Lung (tissue), 11 donors: ENCODE measurements at regions not wholly inside any gene's neighbourhood (a gene's known extent, or its start where the extent isn't known, plus 50 kb on each side); places are given as distances from the start of the nearest gene placed in this dataset.

Experiments
- ATAC-seq: fragments of 200-7000 bp; cut with Tn5 transposase; one replicate; pipeline ENCODE4 v1.9.1; 2020; ENCODE audit warnings: moderate number of reproducible peaks; ENCODE audit not compliant: insufficient read depth, low FRiP score
- DNase-seq, 3 donors: peaks; one replicate each; pipeline ENCODE4 v3.0.0-alpha.2; 2013 to 2017
- H3K27ac ChIP-seq, 2 donors: one replicate each; pipeline ENCODE4 v1.5.1; 2013; ENCODE audit warnings: mild to moderate bottlenecking in 2 of 2, moderate library complexity in 2 of 2, control low read depth in 1 of 2, inconsistent platforms in 1 of 2, low read depth in 1 of 2, low read length in 1 of 2
- H3K27me3 ChIP-seq, 3 donors: one replicate each; pipeline ENCODE4 v1.5.1; 2013; ENCODE audit warnings: low read length in 2 of 3; ENCODE audit not compliant: control insufficient read depth in 3 of 3, insufficient read depth in 3 of 3
- H3K36me3 ChIP-seq, 4 donors: one replicate each; pipeline ENCODE4 v1.5.1; 2013; ENCODE audit warnings: low read length in 4 of 4, mild to moderate bottlenecking in 1 of 4, moderate library complexity in 1 of 4; ENCODE audit not compliant: control insufficient read depth in 4 of 4, insufficient read depth in 4 of 4
- H3K4me1 ChIP-seq, 5 donors: one replicate each; pipeline ENCODE4 v1.5.1; 2013; ENCODE audit warnings: low read length in 5 of 5, mild to moderate bottlenecking in 2 of 5, moderate library complexity in 1 of 5; ENCODE audit not compliant: control insufficient read depth in 5 of 5, insufficient read depth in 5 of 5
- H3K4me3 ChIP-seq: one replicate; pipeline ENCODE4 v1.5.1; 2013; ENCODE audit warnings: mild to moderate bottlenecking, control low read depth, moderate library complexity
- H3K9ac ChIP-seq, 2 donors: one replicate each; pipeline ENCODE4 v1.5.1; 2013; ENCODE audit warnings: low read length in 2 of 2, control low read depth in 1 of 2; ENCODE audit not compliant: insufficient read depth in 1 of 2
- H3K9me3 ChIP-seq, 4 donors: one replicate each; pipeline ENCODE4 v1.5.1; 2013; ENCODE audit warnings: low read length in 3 of 4, mild to moderate bottlenecking in 1 of 4, moderate library complexity in 1 of 4; ENCODE audit not compliant: control insufficient read depth in 4 of 4, insufficient read depth in 3 of 4
- CTCF ChIP-seq: IDR thresholded peaks from 2 replicates; pipeline ENCODE4 v1.5.1; 2012; ENCODE audit warnings: mild to moderate bottlenecking; ENCODE audit errors: control extremely low read depth, extremely low read depth
- WGBS, 2 donors: extraction: QIAGEN DNeasy Blood & Tissue Kit; methylation state at CpG; one replicate each; pipeline ENCODE4 v1.1.7; 2013; 5-methylcytosine and 5-hydroxymethylcytosine counted together
- donor health status: control.
- donor health status: control.
- donor health status: Bipolar disorder and iron deficiency.
- donor health status: healthy.
- donor health status: DM: yes; HTN: yes; CAD: no.

- WGBS, 2 donors = 59 to 68% methylated on average over 2 of the region's 2 CpGs
These were observed 207.8 kb downstream of the TPBG start for GRCh38 chr6:82571455-82571854.

GRCh38 chr6:82573254-82573972 lies 209.8 kb downstream of the TPBG start:
- no peak for TF ChIP-seq CTCF
- ATAC-seq (no peak), DNase-seq (no peak)
- Histone ChIP-seq H3K27me3 (no peaks in the 10 kb centered on the region), H3K27ac (no peak overlapping the region), H3K9me3 (peaks cover 0 to 8% (median 5%) of the 10 kb centered on the region in 4 donors), H3K4me3 (no peak overlapping the region), H3K4me1 (no peaks in the 10 kb centered on the region), H3K36me3 (no peaks in the 10 kb centered on the region), H3K9ac (no peak overlapping the region)
- WGBS, 2 donors = 59 to 62% methylated on average over 3 of the region's 3 CpGs

More at GRCh38 chr6:82571455-82571854, 207.8 kb downstream of the TPBG start:
- H3K27me3 ChIP-seq = no peaks in the 10 kb centered on the region
- no peaks in the 10 kb centered on the region for H3K4me1 ChIP-seq
- no peak for TF ChIP-seq CTCF
- H3K27ac ChIP-seq = no peak overlapping the region
- no peak overlapping the region for H3K4me3 ChIP-seq
- H3K9me3 ChIP-seq = peaks cover 0 to 8% (median 3%) of the 10 kb centered on the region in 4 donors
- ATAC-seq (no peak), DNase-seq (no peak)
- H3K36me3 ChIP-seq = no peaks in the 10 kb centered on the region
- H3K9ac ChIP-seq = no peak overlapping the region

GRCh38 chr6:82576284-82576683 lies 212.7 kb downstream of the TPBG start:
- no peak for TF ChIP-seq CTCF
- WGBS, 2 donors = 94 to 95% methylated on average over 1 of the region's 1 CpG
- Histone ChIP-seq H3K4me1 (no peaks in the 10 kb centered on the region), H3K27me3 (no peaks in the 10 kb centered on the region), H3K9me3 (peaks cover 0 to 8% (median 4%) of the 10 kb centered on the region in 4 donors), H3K9ac (no peak overlapping the region), H3K36me3 (no peaks in the 10 kb centered on the region), H3K4me3 (no peak overlapping the region), H3K27ac (no peak overlapping the region)
- DNase-seq (no peak), ATAC-seq (no peak)
